Ovary (tissue), 7 donors: ENCODE measurements at regions not wholly inside any gene's neighbourhood (a gene's known extent, or its start where the extent isn't known, plus 50 kb on each side); places are given as distances from the start of the nearest gene placed in this dataset.

Experiments
- DNase-seq, 5 donors: peaks; one replicate each; pipeline ENCODE4 v3.0.0-alpha.2; 2019 to 2020
- H3K27ac ChIP-seq, 2 donors: fragments of 200-600 bp; one replicate each; pipeline versions ENCODE4 v1.5.1 to v1.8.0; 2019 to 2022
- H3K27me3 ChIP-seq: fragments of 200-600 bp; one replicate; pipeline ENCODE4 v1.8.0; 2022
- H3K36me3 ChIP-seq: fragments of 200-600 bp; sonication (generic); one replicate; pipeline ENCODE4 v1.5.1; 2019
- H3K4me1 ChIP-seq: one replicate; pipeline ENCODE4 v1.8.1; 2013; ENCODE audit warnings: mild to moderate bottlenecking, moderate library complexity; ENCODE audit not compliant: insufficient read depth
- H3K4me3 ChIP-seq: fragments of 200-600 bp; sonication (generic); one replicate; pipeline ENCODE4 v1.5.1; 2017
- H3K9me3 ChIP-seq, 2 donors: fragments of 200-600 bp in 1 of 2; sonication (generic) in 1 of 2; one replicate each; pipeline versions ENCODE4 v1.5.1 to v1.8.1; 2013 to 2019; ENCODE audit warnings: mild to moderate bottlenecking in 1 of 2, moderate library complexity in 1 of 2
- CTCF ChIP-seq, 3 donors: fragments of 450-650 bp in 2 of 3; fragments of 200-600 bp in 1 of 3; IDR thresholded peaks; one replicate each; pipeline versions ENCODE4 v1.5.1 to v1.8.0; 2016 to 2022; ENCODE audit warnings: antibody characterized with exemption in 3 of 3, mild to moderate bottlenecking in 1 of 3
- EP300 ChIP-seq: sonication (generic); formaldehyde crosslinking; IDR thresholded peaks from one replicate; pipeline ENCODE4 v1.6.1; 2017; ENCODE audit warnings: antibody characterized with exemption
- POLR2A ChIP-seq: fragments of 450-650 bp; IDR thresholded peaks from one replicate; pipeline ENCODE4 v1.6.1; 2017; ENCODE audit warnings: antibody characterized with exemption, mild to moderate bottlenecking, moderate library complexity
- WGBS, 3 donors: extraction: QIAGEN DNeasy Blood & Tissue Kit in 1 of 3; methylation state at CpG; one replicate each; pipeline versions ENCODE4 v1.1.5 to v1.1.7; 2013 to 2017; 5-methylcytosine and 5-hydroxymethylcytosine counted together
- intact Hi-C, 4 donors: fragments of 100-400 bp; cut with DNase I; formaldehyde crosslinking; loops; one replicate each; pipeline versions ENCODE4 v1.11.0 to v1.15.1; 2022 to 2023
- donor health status: DM: no; HTN: no; CAD: no; lungs with moderate emphysema.
- donor health status: DM: no; HTN: no; CAD: no.
- donor health status: Bipolar disorder and iron deficiency.
- donor health status: DM: no; HTN: no; CAD: no.
- donor health status: DM: yes; HTN: yes; CAD: no.

GRCh38 chr4:117387072-117387471 is 301.7 kb upstream of the TRAM1L1 start:
- Histone ChIP-seq H3K27ac (no peak overlapping the region), H3K9me3 (no peaks in the 10 kb centered on the region), H3K4me3 (no peak overlapping the region), H3K4me1 (no peaks in the 10 kb centered on the region), H3K36me3 (no peaks in the 10 kb centered on the region), H3K27me3 (no peaks in the 10 kb centered on the region)
- intact Hi-C loops: no loop called here
- whole genome bisulfite sequencing, 3 donors: 81 to 83% (median 82%) methylated on average over 2 of the region's 2 CpGs
- TF ChIP-seq EP300: no peak
- TF ChIP-seq CTCF (IDR thresholded peaks at IDR 0.05): no peak
- TF ChIP-seq POLR2A: no peak
- DNase-seq: no peak

- intact Hi-C loops: no loop called here
- no peak for TF ChIP-seq CTCF (IDR thresholded peaks at IDR 0.05)
- TF ChIP-seq POLR2A: no peak
- no peak for TF ChIP-seq EP300
- no peak for DNase-seq
- H3K4me3 ChIP-seq: no peak overlapping the region
- H3K27me3 ChIP-seq: no peaks in the 10 kb centered on the region
- H3K4me1 ChIP-seq: no peaks in the 10 kb centered on the region
- no peaks in the 10 kb centered on the region for H3K9me3 ChIP-seq
- no peaks in the 10 kb centered on the region for H3K36me3 ChIP-seq
- no peak overlapping the region for H3K27ac ChIP-seq
These were observed 314.9 kb upstream of the TRAM1L1 start for GRCh38 chr4:117400039-117400835.

- no peak overlapping the region for H3K4me3 ChIP-seq
- WGBS, 3 donors: 76 to 86% (median 80%) methylated on average over 2 of the region's 2 CpGs
- intact Hi-C loops: no loop called here
These were observed 327.3 kb upstream of the TRAM1L1 start for GRCh38 chr4:117412661-117413060.

GRCh38 chr4:117417856-117418255 is 332.5 kb upstream of the TRAM1L1 start:
- Histone ChIP-seq H3K4me3 (no peak overlapping the region), H3K4me1 (no peaks in the 10 kb centered on the region), H3K9me3 (no peaks in the 10 kb centered on the region), H3K36me3 (no peaks in the 10 kb centered on the region), H3K27ac (no peak overlapping the region), H3K27me3 (no peaks in the 10 kb centered on the region)
- DNase-seq: no peak
- TF ChIP-seq CTCF (IDR thresholded peaks at IDR 0.05): no peak
- no peak for TF ChIP-seq POLR2A
- no peak for TF ChIP-seq EP300
- intact Hi-C loops: no loop called here
- 37 to 58% (median 53%) methylated on average over 1 of the region's 1 CpG for WGBS, 3 donors

More at GRCh38 chr4:117412661-117413060, 327.3 kb upstream of the TRAM1L1 start:
- Histone ChIP-seq H3K27me3 (no peaks in the 10 kb centered on the region), H3K9me3 (no peaks in the 10 kb centered on the region), H3K36me3 (no peaks in the 10 kb centered on the region), H3K27ac (no peak overlapping the region), H3K4me1 (no peaks in the 10 kb centered on the region)
- no peak for TF ChIP-seq POLR2A
- no peak for TF ChIP-seq CTCF (IDR thresholded peaks at IDR 0.05)
- TF ChIP-seq EP300: no peak
- no peak for DNase-seq
